SK-N-SH (cell line): ENCODE measurements at regions not wholly inside any gene's neighbourhood (a gene's known extent, or its start where the extent isn't known, plus 50 kb on each side); places are given as distances from the start of the nearest gene placed in this dataset.

ENCODE experiments used
- EP300 ChIP-seq, 2 experiments: IDR thresholded peaks; 2 replicates each; pipeline versions ENCODE4 v1.4.0 to v1.6.1; 2012; ENCODE audit warnings: borderline replicate concordance in 1 of 2, low read depth in 1 of 2, low read length in 1 of 2
- SIN3A ChIP-seq: IDR thresholded peaks from 2 replicates; pipeline ENCODE4 v1.6.1; 2012; ENCODE audit warnings: low read depth, mild to moderate bottlenecking, low read length, moderate library complexity, borderline replicate concordance
- ZBTB33 ChIP-seq: IDR thresholded peaks from 2 replicates; pipeline ENCODE4 v1.4.0; 2012; ENCODE audit warnings: low read depth, borderline replicate concordance
- TF ChIP-seq, protein P1 (sequence below): IDR thresholded peaks from 2 replicates; pipeline ENCODE4 v1.6.1; 2012; ENCODE audit warnings: mild to moderate bottlenecking, low read depth, low read length, moderate library complexity

- TF ChIP-seq, protein P1, sequence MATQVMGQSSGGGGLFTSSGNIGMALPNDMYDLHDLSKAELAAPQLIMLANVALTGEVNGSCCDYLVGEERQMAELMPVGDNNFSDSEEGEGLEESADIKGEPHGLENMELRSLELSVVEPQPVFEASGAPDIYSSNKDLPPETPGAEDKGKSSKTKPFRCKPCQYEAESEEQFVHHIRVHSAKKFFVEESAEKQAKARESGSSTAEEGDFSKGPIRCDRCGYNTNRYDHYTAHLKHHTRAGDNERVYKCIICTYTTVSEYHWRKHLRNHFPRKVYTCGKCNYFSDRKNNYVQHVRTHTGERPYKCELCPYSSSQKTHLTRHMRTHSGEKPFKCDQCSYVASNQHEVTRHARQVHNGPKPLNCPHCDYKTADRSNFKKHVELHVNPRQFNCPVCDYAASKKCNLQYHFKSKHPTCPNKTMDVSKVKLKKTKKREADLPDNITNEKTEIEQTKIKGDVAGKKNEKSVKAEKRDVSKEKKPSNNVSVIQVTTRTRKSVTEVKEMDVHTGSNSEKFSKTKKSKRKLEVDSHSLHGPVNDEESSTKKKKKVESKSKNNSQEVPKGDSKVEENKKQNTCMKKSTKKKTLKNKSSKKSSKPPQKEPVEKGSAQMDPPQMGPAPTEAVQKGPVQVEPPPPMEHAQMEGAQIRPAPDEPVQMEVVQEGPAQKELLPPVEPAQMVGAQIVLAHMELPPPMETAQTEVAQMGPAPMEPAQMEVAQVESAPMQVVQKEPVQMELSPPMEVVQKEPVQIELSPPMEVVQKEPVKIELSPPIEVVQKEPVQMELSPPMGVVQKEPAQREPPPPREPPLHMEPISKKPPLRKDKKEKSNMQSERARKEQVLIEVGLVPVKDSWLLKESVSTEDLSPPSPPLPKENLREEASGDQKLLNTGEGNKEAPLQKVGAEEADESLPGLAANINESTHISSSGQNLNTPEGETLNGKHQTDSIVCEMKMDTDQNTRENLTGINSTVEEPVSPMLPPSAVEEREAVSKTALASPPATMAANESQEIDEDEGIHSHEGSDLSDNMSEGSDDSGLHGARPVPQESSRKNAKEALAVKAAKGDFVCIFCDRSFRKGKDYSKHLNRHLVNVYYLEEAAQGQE: no peak
- TF ChIP-seq SIN3A: no peak
- no peak for TF ChIP-seq EP300 (IDR thresholded peaks at IDR 0.05; ENCODE audit: borderline replicate concordance in 1 of 2, low read depth in 1 of 2, low read length in 1 of 2)
- TF ChIP-seq ZBTB33: no peak
Measured at GRCh38 chr14:71508901-71509300, 423.3 kb upstream of the RGS6 start.
